Endodermal cell (in vitro differentiated cells): ENCODE measurements at regions not wholly inside any gene's neighbourhood (a gene's known extent, or its start where the extent isn't known, plus 50 kb on each side); places are given as distances from the start of the nearest gene placed in this dataset.

ENCODE experiments used
- DNase-seq: peaks from one replicate; pipeline ENCODE4 v3.0.0-alpha.2; 2017
- H3K27ac ChIP-seq: 2 replicates; pipeline ENCODE4 v1.5.1; 2013; ENCODE audit warnings: mild to moderate bottlenecking, low read depth, low read length, moderate library complexity
- H3K27me3 ChIP-seq: 2 replicates; pipeline ENCODE4 v1.6.1; 2013; ENCODE audit warnings: mild to moderate bottlenecking, low read length, moderate library complexity; ENCODE audit not compliant: insufficient read depth, control insufficient read depth, poor library complexity, severe bottlenecking
- H3K36me3 ChIP-seq: 2 replicates; pipeline ENCODE4 v1.7.0; 2013; ENCODE audit warnings: mild to moderate bottlenecking, low read length, moderate library complexity; ENCODE audit not compliant: control insufficient read depth, insufficient read depth
- H3K4me1 ChIP-seq: one replicate; pipeline ENCODE4 v1.7.0; 2013; ENCODE audit warnings: low read length; ENCODE audit not compliant: control insufficient read depth, insufficient read depth
- H3K4me3 ChIP-seq: 2 replicates; pipeline ENCODE4 v1.5.1; 2013; ENCODE audit warnings: mild to moderate bottlenecking, low read length, moderate library complexity
- H3K9ac ChIP-seq: 2 replicates; pipeline ENCODE4 v1.6.1; 2013; ENCODE audit warnings: mild to moderate bottlenecking, low read length, moderate library complexity; ENCODE audit not compliant: poor library complexity, severe bottlenecking; ENCODE audit errors: extremely low read depth
- H3K9me3 ChIP-seq: 2 replicates; pipeline ENCODE4 v1.6.1; 2013; ENCODE audit warnings: mild to moderate bottlenecking, low read length, moderate library complexity; ENCODE audit not compliant: control insufficient read depth
- H3K27ac Mint-ChIP-seq: 2 replicates; pipeline ENCODE4 v1.8.0; 2020; ENCODE audit warnings: mixed read lengths
- H3K27me3 Mint-ChIP-seq: 2 replicates; pipeline ENCODE4 v1.8.0; 2021; ENCODE audit warnings: mild to moderate bottlenecking, mixed read lengths; ENCODE audit not compliant: insufficient read depth
- H3K36me3 Mint-ChIP-seq: 2 replicates; pipeline ENCODE4 v1.8.0; 2020; ENCODE audit warnings: low read depth, mixed read lengths
- H3K4me1 Mint-ChIP-seq: 2 replicates; pipeline ENCODE4 v1.8.0; 2020; ENCODE audit warnings: mixed read lengths
- H3K4me3 Mint-ChIP-seq: 2 replicates; pipeline ENCODE4 v1.8.0; 2020; ENCODE audit warnings: mild to moderate bottlenecking, moderate library complexity, mixed read lengths
- H3K9me3 Mint-ChIP-seq: 2 replicates; pipeline ENCODE4 v1.8.0; 2020; ENCODE audit warnings: mild to moderate bottlenecking, mixed read lengths
- WGBS, 2 experiments: methylation state at CpG; one replicate each; pipeline versions ENCODE4 v1.1.5 to v1.1.7; 2013; ENCODE audit warnings: missing lambda C conversion rate in 2 of 2, mixed read lengths in 1 of 2; ENCODE audit not compliant: insufficient coverage in 1 of 2, insufficient read length in 1 of 2; 5-methylcytosine and 5-hydroxymethylcytosine counted together
- TF ChIP-seq, protein P1 (sequence below): fragments of 200-600 bp; sonication (generic); conservative IDR thresholded peaks from 2 replicates; pipeline ENCODE4 v1.5.0; 2021; ENCODE audit warnings: antibody characterized with exemption, mild to moderate bottlenecking

- Histone ChIP-seq H3K27ac (no peak overlapping the region), H3K36me3 (no peaks in the 10 kb centered on the region), H3K27me3 (no peaks in the 10 kb centered on the region), H3K4me3 (no peak overlapping the region), H3K9me3 (no peaks in the 10 kb centered on the region), H3K4me1 (no peaks in the 10 kb centered on the region), H3K9ac (no peak overlapping the region)
- DNase-seq, result no peak
- TF ChIP-seq, protein P1, sequence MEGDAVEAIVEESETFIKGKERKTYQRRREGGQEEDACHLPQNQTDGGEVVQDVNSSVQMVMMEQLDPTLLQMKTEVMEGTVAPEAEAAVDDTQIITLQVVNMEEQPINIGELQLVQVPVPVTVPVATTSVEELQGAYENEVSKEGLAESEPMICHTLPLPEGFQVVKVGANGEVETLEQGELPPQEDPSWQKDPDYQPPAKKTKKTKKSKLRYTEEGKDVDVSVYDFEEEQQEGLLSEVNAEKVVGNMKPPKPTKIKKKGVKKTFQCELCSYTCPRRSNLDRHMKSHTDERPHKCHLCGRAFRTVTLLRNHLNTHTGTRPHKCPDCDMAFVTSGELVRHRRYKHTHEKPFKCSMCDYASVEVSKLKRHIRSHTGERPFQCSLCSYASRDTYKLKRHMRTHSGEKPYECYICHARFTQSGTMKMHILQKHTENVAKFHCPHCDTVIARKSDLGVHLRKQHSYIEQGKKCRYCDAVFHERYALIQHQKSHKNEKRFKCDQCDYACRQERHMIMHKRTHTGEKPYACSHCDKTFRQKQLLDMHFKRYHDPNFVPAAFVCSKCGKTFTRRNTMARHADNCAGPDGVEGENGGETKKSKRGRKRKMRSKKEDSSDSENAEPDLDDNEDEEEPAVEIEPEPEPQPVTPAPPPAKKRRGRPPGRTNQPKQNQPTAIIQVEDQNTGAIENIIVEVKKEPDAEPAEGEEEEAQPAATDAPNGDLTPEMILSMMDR, result no peak
- H3K36me3 Mint-ChIP-seq, result no peaks in the 10 kb centered on the region
- no peak overlapping the region for H3K27ac Mint-ChIP-seq
- no peaks in the 10 kb centered on the region for H3K9me3 Mint-ChIP-seq
- 95 to 100% methylated on average over 2 to 6 of the region's 6 CpGs for WGBS, 2 experiments
- H3K4me1 Mint-ChIP-seq, result peaks cover 10% of the 10 kb centered on the region
- no peak overlapping the region for H3K4me3 Mint-ChIP-seq
- H3K27me3 Mint-ChIP-seq, result no peaks in the 10 kb centered on the region
These were observed 92.6 kb upstream of the PREP start for GRCh38 chr6:105495515-105495914.

DNA sequence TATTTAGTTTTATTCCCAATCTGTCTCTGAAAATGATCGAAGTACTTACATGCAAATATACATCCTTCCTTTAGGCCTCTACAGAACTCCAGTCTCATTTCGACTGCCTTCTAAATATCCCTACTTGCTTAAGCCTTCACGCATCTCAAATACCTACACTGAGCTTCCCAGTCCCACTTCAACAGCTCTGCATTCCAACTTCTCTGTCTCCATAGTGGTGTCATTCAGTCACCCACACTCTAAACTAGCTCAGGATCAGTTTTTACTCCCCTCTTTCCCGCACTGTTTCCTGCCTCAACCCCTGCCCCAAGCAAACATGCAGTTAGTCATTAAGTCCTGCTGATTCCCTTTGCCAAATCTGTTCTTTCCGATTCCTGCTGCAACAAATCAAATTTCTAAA lies 91.8 kb upstream of the PREP start:
- Histone ChIP-seq H3K36me3 (no peaks in the 10 kb centered on the region), H3K27me3 (no peaks in the 10 kb centered on the region), H3K27ac (no peak overlapping the region), H3K9ac (no peak overlapping the region), H3K4me1 (no peaks in the 10 kb centered on the region), H3K4me3 (no peak overlapping the region), H3K9me3 (no peaks in the 10 kb centered on the region)
- no peaks in the 10 kb centered on the region for H3K9me3 Mint-ChIP-seq
- no peaks in the 10 kb centered on the region for H3K36me3 Mint-ChIP-seq
- H3K4me1 Mint-ChIP-seq, result peaks cover 10% of the 10 kb centered on the region
- 79 to 90% methylated on average over 5 of the region's 5 CpGs for WGBS, 2 experiments
- no peak for DNase-seq
- H3K4me3 Mint-ChIP-seq, result no peak overlapping the region
- H3K27me3 Mint-ChIP-seq, result no peaks in the 10 kb centered on the region
- TF ChIP-seq, protein P1, result no peak
- no peak overlapping the region for H3K27ac Mint-ChIP-seq

DNA sequence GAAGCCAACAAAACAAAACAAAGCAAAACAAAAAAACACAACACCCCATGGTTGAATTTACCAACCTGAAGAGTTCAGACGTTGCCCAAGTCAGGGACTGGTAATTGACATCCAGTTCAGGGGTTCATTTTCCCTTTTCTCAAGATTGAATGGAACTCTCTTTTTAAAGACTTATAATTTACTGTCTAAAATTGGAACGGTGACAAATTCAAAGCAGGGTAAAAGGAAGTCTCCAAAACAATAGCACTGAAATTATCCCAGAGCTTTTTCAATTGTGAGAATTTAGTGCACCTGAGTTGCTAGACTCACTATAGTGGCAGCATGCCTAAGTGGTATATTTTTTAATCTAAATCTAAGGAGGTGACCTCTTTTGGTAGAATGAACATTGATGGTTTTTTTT lies 90.9 kb upstream of the PREP start:
- Mint-ChIP-seq H3K4me3 (no peak overlapping the region), H3K27me3 (no peaks in the 10 kb centered on the region), H3K27ac (no peak overlapping the region), H3K4me1 (peaks cover 13% of the 10 kb centered on the region), H3K9me3 (no peaks in the 10 kb centered on the region), H3K36me3 (no peaks in the 10 kb centered on the region)
- WGBS, 2 experiments, result 82 to 83% methylated on average over 1 to 2 of the region's 2 CpGs
- Histone ChIP-seq H3K9me3 (no peaks in the 10 kb centered on the region), H3K27me3 (no peaks in the 10 kb centered on the region), H3K36me3 (no peaks in the 10 kb centered on the region), H3K4me1 (no peaks in the 10 kb centered on the region), H3K27ac (no peak overlapping the region), H3K4me3 (no peak overlapping the region), H3K9ac (no peak overlapping the region)
- DNase-seq, result no peak
- TF ChIP-seq, protein P1, result no peak
